GM12892 (cell line): ENCODE measurements at regions not wholly inside any gene's neighbourhood (a gene's known extent, or its start where the extent isn't known, plus 50 kb on each side); places are given as distances from the start of the nearest gene placed in this dataset.

Experiments used
- POLR2A ChIP-seq: IDR thresholded peaks from 2 replicates; pipeline ENCODE4 v1.6.1; 2011; ENCODE audit warnings: low read depth, low read length, control low read depth
- POLR2AphosphoS5 ChIP-seq: IDR thresholded peaks from 2 replicates; pipeline ENCODE4 v1.6.1; 2011; ENCODE audit warnings: low read depth, low read length, control low read depth
- TAF1 ChIP-seq: IDR thresholded peaks from 2 replicates; pipeline ENCODE4 v1.6.1; 2011; ENCODE audit warnings: low read depth, mild to moderate bottlenecking, control low read depth, low read length, borderline replicate concordance

- no peak for TF ChIP-seq POLR2AphosphoS5
- TF ChIP-seq TAF1: no peak
- TF ChIP-seq POLR2A: no peak
Measured at GRCh38 chr9:119092125-119092524, 277.1 kb downstream of the BRINP1 start.
